Thyroid gland (tissue), 4 donors: ENCODE measurements at regions not wholly inside any gene's neighbourhood (a gene's known extent, or its start where the extent isn't known, plus 50 kb on each side); places are given as distances from the start of the nearest gene placed in this dataset.

ENCODE experiments used
- DNase-seq, 2 donors: peaks; one replicate each; pipeline ENCODE4 v3.0.0-alpha.2; 2019
- H3K27ac ChIP-seq, 3 donors: fragments of 200-600 bp; sonication (generic); 1 replicate in 2 of 3; 2 replicates in 1 of 3; pipeline ENCODE4 v1.5.1; 2016 to 2019; ENCODE audit warnings: mild to moderate bottlenecking in 1 of 3, moderate library complexity in 1 of 3
- H3K27me3 ChIP-seq: fragments of 200-600 bp; sonication (generic); one replicate; pipeline ENCODE4 v1.5.1; 2019
- H3K36me3 ChIP-seq, 2 donors: fragments of 200-600 bp; sonication (generic); one replicate each; pipeline ENCODE4 v1.5.1; 2016 to 2019
- H3K4me1 ChIP-seq, 2 donors: fragments of 200-600 bp; sonication (generic); one replicate each; pipeline ENCODE4 v1.5.1; 2017 to 2019
- H3K4me3 ChIP-seq, 3 donors: fragments of 200-600 bp; sonication (generic); replicated peaks in 1 of 3; 1 replicate in 2 of 3; 2 replicates in 1 of 3; pipeline ENCODE4 v1.5.1; 2016; ENCODE audit warnings: mild to moderate bottlenecking in 1 of 3
- H3K9me3 ChIP-seq: fragments of 200-600 bp; sonication (generic); one replicate; pipeline ENCODE4 v1.5.1; 2017
- POLR2A ChIP-seq, 2 donors: fragments of 450-650 bp; IDR thresholded peaks; one replicate each; pipeline ENCODE4 v1.6.1; 2017; ENCODE audit warnings: antibody characterized with exemption in 2 of 2, mild to moderate bottlenecking in 2 of 2, moderate library complexity in 1 of 2
- WGBS, 2 donors: methylation state at CpG; one replicate each; pipeline ENCODE4 v1.1.5; 2017; 5-methylcytosine and 5-hydroxymethylcytosine counted together
- intact Hi-C: fragments of 100-400 bp; cut with DNase I; formaldehyde crosslinking; loops from one replicate; pipeline ENCODE4 v1.15.1; 2023
- TF ChIP-seq, protein P1 (sequence below), 6 experiments: fragments of 200-600 bp in 3 of 6; fragments of 450-650 bp in 3 of 6; sonication (generic) in 3 of 6; IDR thresholded peaks; one replicate each; pipeline ENCODE4 v1.5.1; 2016 to 2019; ENCODE audit warnings: antibody characterized with exemption in 6 of 6, mild to moderate bottlenecking in 2 of 6, inconsistent platforms in 1 of 6, moderate library complexity in 1 of 6

DNA sequence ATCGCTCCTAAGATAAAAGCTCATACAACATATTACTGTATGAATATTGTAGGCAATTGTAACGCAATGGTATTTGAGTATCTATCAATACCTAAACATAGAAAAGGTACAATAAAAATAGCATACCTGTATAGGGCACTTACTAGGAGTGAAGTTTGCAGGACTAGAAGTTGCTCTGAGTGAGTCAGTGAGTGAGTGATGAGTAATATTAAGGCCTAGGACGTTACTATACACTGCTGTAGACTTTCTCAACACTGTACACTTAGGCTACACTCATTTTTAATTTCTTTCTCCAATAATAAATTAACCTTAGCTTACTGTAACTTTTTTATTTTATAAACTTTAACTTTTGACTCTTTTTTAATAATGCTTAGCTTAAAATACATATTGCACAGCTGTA, 546.9 kb downstream of the HACE1 start:
- TF ChIP-seq, protein P1, sequence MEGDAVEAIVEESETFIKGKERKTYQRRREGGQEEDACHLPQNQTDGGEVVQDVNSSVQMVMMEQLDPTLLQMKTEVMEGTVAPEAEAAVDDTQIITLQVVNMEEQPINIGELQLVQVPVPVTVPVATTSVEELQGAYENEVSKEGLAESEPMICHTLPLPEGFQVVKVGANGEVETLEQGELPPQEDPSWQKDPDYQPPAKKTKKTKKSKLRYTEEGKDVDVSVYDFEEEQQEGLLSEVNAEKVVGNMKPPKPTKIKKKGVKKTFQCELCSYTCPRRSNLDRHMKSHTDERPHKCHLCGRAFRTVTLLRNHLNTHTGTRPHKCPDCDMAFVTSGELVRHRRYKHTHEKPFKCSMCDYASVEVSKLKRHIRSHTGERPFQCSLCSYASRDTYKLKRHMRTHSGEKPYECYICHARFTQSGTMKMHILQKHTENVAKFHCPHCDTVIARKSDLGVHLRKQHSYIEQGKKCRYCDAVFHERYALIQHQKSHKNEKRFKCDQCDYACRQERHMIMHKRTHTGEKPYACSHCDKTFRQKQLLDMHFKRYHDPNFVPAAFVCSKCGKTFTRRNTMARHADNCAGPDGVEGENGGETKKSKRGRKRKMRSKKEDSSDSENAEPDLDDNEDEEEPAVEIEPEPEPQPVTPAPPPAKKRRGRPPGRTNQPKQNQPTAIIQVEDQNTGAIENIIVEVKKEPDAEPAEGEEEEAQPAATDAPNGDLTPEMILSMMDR (IDR thresholded peaks at IDR 0.05) = no peak
- TF ChIP-seq POLR2A (IDR thresholded peaks at IDR 0.05) = no peak
- H3K4me1 ChIP-seq = no peaks in the 10 kb centered on the region
- H3K4me3 ChIP-seq = no peak overlapping the region
- no peaks in the 10 kb centered on the region for H3K9me3 ChIP-seq
- 90 to 91% methylated on average over 3 of the region's 3 CpGs for WGBS, 2 donors
- H3K27me3 ChIP-seq = no peaks in the 10 kb centered on the region
- H3K36me3 ChIP-seq = no peaks in the 10 kb centered on the region
- H3K27ac ChIP-seq = no peak overlapping the region
- intact Hi-C loops = no loop called here
- no peak for DNase-seq

DNA sequence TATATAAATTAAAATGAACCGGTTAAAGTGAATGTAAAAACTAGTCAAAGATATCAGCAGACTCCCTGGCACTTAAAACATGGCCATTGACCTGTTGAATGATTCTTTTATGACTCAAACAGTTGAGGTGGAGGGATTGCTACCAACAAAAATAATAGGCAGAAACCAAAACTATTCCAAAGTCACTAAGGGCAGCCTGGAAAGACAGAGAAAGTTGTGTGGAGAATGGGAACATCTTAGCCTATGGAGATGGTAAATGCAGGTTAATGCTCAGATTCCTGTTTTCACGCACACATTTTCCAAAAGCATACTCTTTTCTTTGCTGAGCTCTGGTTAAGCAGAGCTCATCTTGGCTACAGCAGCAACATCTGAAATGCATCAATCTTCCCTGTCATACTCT, 553.5 kb downstream of the HACE1 start:
- Histone ChIP-seq H3K4me3 (no peak overlapping the region), H3K36me3 (no peaks in the 10 kb centered on the region), H3K27me3 (no peaks in the 10 kb centered on the region), H3K4me1 (no peaks in the 10 kb centered on the region), H3K27ac (no peak overlapping the region), H3K9me3 (no peaks in the 10 kb centered on the region)
- TF ChIP-seq, protein P1 (IDR thresholded peaks at IDR 0.05) = no peak
- no peak for TF ChIP-seq POLR2A (IDR thresholded peaks at IDR 0.05)
- intact Hi-C loops = no loop called here
- DNase-seq = no peak
- WGBS, 2 donors = 87 to 95% methylated on average over 2 of the region's 2 CpGs

DNA sequence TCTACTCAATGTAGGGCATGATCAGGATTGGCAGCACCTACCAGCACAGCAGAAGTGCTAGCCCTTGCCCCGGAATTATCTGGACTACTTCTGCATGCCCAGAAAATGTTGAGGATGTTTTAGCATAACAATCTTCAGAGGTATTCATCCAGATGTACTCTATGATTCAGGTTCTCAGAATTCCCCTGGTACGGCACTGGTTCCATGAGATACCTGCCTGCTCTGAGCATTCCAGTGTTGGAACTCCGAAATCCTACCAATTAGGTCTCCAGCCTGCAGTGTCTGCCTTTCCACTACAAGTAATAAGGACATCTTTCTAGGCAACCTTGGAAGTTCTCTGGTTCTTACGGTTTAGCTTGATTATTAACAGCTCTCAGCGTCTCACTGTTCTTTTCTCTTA, 554.5 kb downstream of the HACE1 start:
- TF ChIP-seq, protein P1 (IDR thresholded peaks at IDR 0.05) = no peak
- TF ChIP-seq POLR2A (IDR thresholded peaks at IDR 0.05) = no peak
- DNase-seq = no peak
- no peak overlapping the region for H3K4me3 ChIP-seq
- H3K9me3 ChIP-seq = no peaks in the 10 kb centered on the region
- no peaks in the 10 kb centered on the region for H3K4me1 ChIP-seq
- no peaks in the 10 kb centered on the region for H3K27me3 ChIP-seq
- H3K36me3 ChIP-seq = no peaks in the 10 kb centered on the region
- intact Hi-C loops = no loop called here
- H3K27ac ChIP-seq = no peak overlapping the region
- 88 to 95% methylated on average over 5 of the region's 5 CpGs for WGBS, 2 donors

DNA sequence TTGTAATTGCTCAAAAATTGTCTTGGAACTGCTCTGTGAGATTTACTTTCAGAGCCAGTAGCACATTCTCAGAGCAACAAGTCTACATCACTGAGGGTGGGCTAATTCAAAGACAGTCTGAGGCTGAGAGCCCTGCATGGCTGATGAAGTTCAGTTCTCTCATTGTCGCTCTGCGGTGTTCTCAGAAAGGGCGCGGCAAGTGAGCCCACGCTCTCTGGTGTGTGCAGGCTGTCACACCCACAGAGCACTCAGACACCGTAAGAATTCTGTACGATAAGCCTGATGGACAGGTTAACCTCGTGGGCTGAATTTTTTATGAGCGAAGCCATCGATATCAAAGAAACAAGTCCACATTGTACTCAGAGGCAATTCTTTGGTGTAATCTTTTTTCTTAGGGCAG, 557.8 kb downstream of the HACE1 start:
- intact Hi-C loops = no loop called here
- 73 to 81% methylated on average over 10 of the region's 10 CpGs for WGBS, 2 donors
- Histone ChIP-seq H3K27ac (no peak overlapping the region), H3K9me3 (no peaks in the 10 kb centered on the region), H3K4me3 (no peak overlapping the region), H3K4me1 (no peaks in the 10 kb centered on the region), H3K36me3 (no peaks in the 10 kb centered on the region), H3K27me3 (no peaks in the 10 kb centered on the region)
- DNase-seq = no peak
- TF ChIP-seq, protein P1 (IDR thresholded peaks at IDR 0.05) = no peak
- no peak for TF ChIP-seq POLR2A (IDR thresholded peaks at IDR 0.05)

DNA sequence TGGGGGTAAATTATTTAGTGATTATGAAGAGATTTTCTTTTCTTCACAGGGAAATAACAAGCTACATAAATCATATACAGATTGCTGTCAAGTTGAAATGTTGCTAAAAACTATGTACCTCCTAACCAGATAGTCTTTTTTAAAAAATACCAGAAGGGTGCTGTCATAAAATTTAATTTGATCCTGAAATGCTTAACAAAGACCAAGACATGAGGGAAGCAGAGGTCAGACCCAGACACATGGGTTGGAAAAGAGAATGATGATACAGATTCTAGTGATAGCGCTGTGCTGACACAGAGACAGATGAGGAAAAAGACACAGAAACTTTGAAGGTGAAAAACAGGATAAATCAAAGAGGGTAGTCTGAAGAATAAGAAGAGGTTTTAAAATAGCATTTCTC, 573.1 kb downstream of the HACE1 start:
- intact Hi-C loops = no loop called here
- 91 to 95% methylated on average over 1 of the region's 1 CpG for WGBS, 2 donors
- DNase-seq = no peak
- H3K9me3 ChIP-seq = no peaks in the 10 kb centered on the region
- TF ChIP-seq, protein P1 (IDR thresholded peaks at IDR 0.05) = no peak
- no peak for TF ChIP-seq POLR2A (IDR thresholded peaks at IDR 0.05)
- H3K27me3 ChIP-seq = no peaks in the 10 kb centered on the region
- no peak overlapping the region for H3K27ac ChIP-seq
- no peaks in the 10 kb centered on the region for H3K4me1 ChIP-seq
- H3K36me3 ChIP-seq = no peaks in the 10 kb centered on the region
- no peak overlapping the region for H3K4me3 ChIP-seq
